Hematopoietic multipotent progenitor cell treated with erythropoietin and hydrocortisone succinate and interleukin-3 and kit ligand, for 6 days (in vitro differentiated cells): ENCODE measurements at regions not wholly inside any gene's neighbourhood (a gene's known extent, or its start where the extent isn't known, plus 50 kb on each side); places are given as distances from the start of the nearest gene placed in this dataset.

Experiments used
- DNase-seq: peaks from one replicate; pipeline ENCODE4 v3.0.0-alpha.2; 2015

GRCh38 chr20:48194583-48194982, 409.3 kb upstream of the SULF2 start:
- DNase-seq = no peak

GRCh38 chr20:48193627-48194425, 408.5 kb upstream of the SULF2 start:
- DNase-seq = no peak

GRCh38 chr20:48192109-48192508, 406.8 kb upstream of the SULF2 start:
- no peak for DNase-seq

- no peak for DNase-seq
These were observed 405.9 kb upstream of the SULF2 start for GRCh38 chr20:48191200-48191599.

- DNase-seq = no peak
These were observed 405.5 kb upstream of the SULF2 start for GRCh38 chr20:48190757-48191156.

- peak; percentile 5 for DNase-seq
These were observed 403.9 kb upstream of the SULF2 start for GRCh38 chr20:48189181-48189580.

- DNase-seq = no peak
These were observed 402.6 kb upstream of the SULF2 start for GRCh38 chr20:48187851-48188250.

- DNase-seq = no peak
These were observed 401.6 kb upstream of the SULF2 start for GRCh38 chr20:48186915-48187314.

- DNase-seq = no peak
These were observed 401.2 kb upstream of the SULF2 start for GRCh38 chr20:48186447-48186846.

GRCh38 chr20:48184229-48184628, 398.9 kb upstream of the SULF2 start:
- no peak for DNase-seq

- DNase-seq = no peak
These were observed 396.1 kb upstream of the SULF2 start for GRCh38 chr20:48181261-48181935.

- DNase-seq = no peak
These were observed 395.3 kb upstream of the SULF2 start for GRCh38 chr20:48180618-48181017.

GRCh38 chr20:48180024-48180423, 394.7 kb upstream of the SULF2 start:
- DNase-seq = no peak

- DNase-seq = no peak
These were observed 393.4 kb upstream of the SULF2 start for GRCh38 chr20:48178633-48179032.

- no peak for DNase-seq
These were observed 391.8 kb upstream of the SULF2 start for GRCh38 chr20:48177058-48177457.

- DNase-seq = no peak
These were observed 390.9 kb upstream of the SULF2 start for GRCh38 chr20:48176139-48176538.

- no peak for DNase-seq
These were observed 390.0 kb upstream of the SULF2 start for GRCh38 chr20:48175261-48175660.

GRCh38 chr20:48172357-48172702, 387.0 kb upstream of the SULF2 start:
- DNase-seq = no peak

GRCh38 chr20:48171626-48172356, 386.5 kb upstream of the SULF2 start:
- DNase-seq = no peak

GRCh38 chr20:48171071-48171470, 385.8 kb upstream of the SULF2 start:
- no peak for DNase-seq

- DNase-seq = no peak
These were observed 385.3 kb upstream of the SULF2 start for GRCh38 chr20:48170625-48171024.

- no peak for DNase-seq
These were observed 384.5 kb upstream of the SULF2 start for GRCh38 chr20:48169650-48170225.

- DNase-seq = no peak
These were observed 381.0 kb upstream of the SULF2 start for GRCh38 chr20:48166082-48166835.
